GM23248 (cell line): ENCODE measurements at regions not wholly inside any gene's neighbourhood (a gene's known extent, or its start where the extent isn't known, plus 50 kb on each side); places are given as distances from the start of the nearest gene placed in this dataset.

ENCODE experiments used
- DNase-seq: peaks from one replicate; pipeline ENCODE4 v3.0.0-alpha.2; 2015
- H2AFZ ChIP-seq: fragments of 200-600 bp; sonication (generic); 2 replicates; pipeline ENCODE4 v1.6.1; 2016; ENCODE audit warnings: antibody characterized with exemption
- H3F3A ChIP-seq: fragments of 200-600 bp; sonication (generic); 2 replicates; pipeline ENCODE4 v1.6.1; 2016; ENCODE audit warnings: mild to moderate bottlenecking, antibody characterized with exemption, mixed run types; ENCODE audit not compliant: insufficient read depth
- H3K27ac ChIP-seq: fragments of 200-600 bp; sonication (generic); 2 replicates; pipeline ENCODE4 v1.5.1; 2016; ENCODE audit warnings: mild to moderate bottlenecking
- H3K27me3 ChIP-seq: fragments of 200-600 bp; sonication (generic); replicated peaks from 2 replicates; pipeline ENCODE4 v1.6.1; 2016; ENCODE audit warnings: mild to moderate bottlenecking; ENCODE audit not compliant: insufficient read depth
- H3K36me3 ChIP-seq: fragments of 200-600 bp; sonication (generic); 2 replicates; pipeline ENCODE4 v1.6.1; 2016; ENCODE audit warnings: low read depth, mild to moderate bottlenecking
- H3K4me1 ChIP-seq: fragments of 200-600 bp; sonication (generic); 2 replicates; pipeline ENCODE4 v1.6.1; 2016; ENCODE audit warnings: mild to moderate bottlenecking; ENCODE audit not compliant: insufficient read depth
- H3K4me2 ChIP-seq: fragments of 200-600 bp; sonication (generic); one replicate; pipeline ENCODE4 v1.6.1; 2016; ENCODE audit warnings: mild to moderate bottlenecking; ENCODE audit not compliant: unreplicated experiment
- H3K4me3 ChIP-seq: fragments of 200-600 bp; sonication (generic); 2 replicates; pipeline ENCODE4 v1.5.1; 2016; ENCODE audit warnings: mild to moderate bottlenecking
- H3K79me2 ChIP-seq: fragments of 200-600 bp; sonication (generic); 2 replicates; pipeline ENCODE4 v1.6.1; 2016; ENCODE audit warnings: mild to moderate bottlenecking; ENCODE audit not compliant: insufficient read depth
- H3K9ac ChIP-seq: fragments of 200-600 bp; sonication (generic); 2 replicates; pipeline ENCODE4 v1.6.1; 2016; ENCODE audit warnings: mild to moderate bottlenecking
- H3K9me2 ChIP-seq: fragments of 200-600 bp; sonication (generic); 2 replicates; pipeline ENCODE4 v1.6.1; 2016; ENCODE audit warnings: mixed run types, mild to moderate bottlenecking, moderate library complexity; ENCODE audit not compliant: insufficient read depth
- H3K9me3 ChIP-seq: fragments of 200-600 bp; sonication (generic); one replicate; pipeline ENCODE4 v1.6.1; 2017; ENCODE audit warnings: low read depth
- H4K20me1 ChIP-seq: fragments of 200-600 bp; sonication (generic); 2 replicates; pipeline ENCODE4 v1.6.0; 2016; ENCODE audit not compliant: insufficient read depth
- EZH2 ChIP-seq: fragments of 200-600 bp; sonication (generic); IDR thresholded peaks from 2 replicates; pipeline ENCODE4 v1.6.1; 2018; ENCODE audit warnings: antibody characterized with exemption, mild to moderate bottlenecking; ENCODE audit not compliant: insufficient read depth, poor library complexity, severe bottlenecking
- EZH2phosphoT487 ChIP-seq: fragments of 200-600 bp; sonication (generic); IDR thresholded peaks from 2 replicates; pipeline ENCODE4 v1.6.1; 2018; ENCODE audit warnings: antibody characterized with exemption, moderate library complexity, mild to moderate bottlenecking, low read depth; ENCODE audit not compliant: insufficient read depth
- WGBS, 2 experiments: methylation state at CpG; one replicate each; pipeline ENCODE4 v1.1.6; 2015 to 2017; ENCODE audit warnings: low lambda C conversion rate in 2 of 2, low coverage in 1 of 2; ENCODE audit errors: missing lambda C conversion rate in 2 of 2; 5-methylcytosine and 5-hydroxymethylcytosine counted together
- in situ Hi-C: fragments of 300-500 bp; cut with MboI; formaldehyde crosslinking; loops from 2 replicates; pipeline ENCODE4 v1.15.0; 2020

DNA sequence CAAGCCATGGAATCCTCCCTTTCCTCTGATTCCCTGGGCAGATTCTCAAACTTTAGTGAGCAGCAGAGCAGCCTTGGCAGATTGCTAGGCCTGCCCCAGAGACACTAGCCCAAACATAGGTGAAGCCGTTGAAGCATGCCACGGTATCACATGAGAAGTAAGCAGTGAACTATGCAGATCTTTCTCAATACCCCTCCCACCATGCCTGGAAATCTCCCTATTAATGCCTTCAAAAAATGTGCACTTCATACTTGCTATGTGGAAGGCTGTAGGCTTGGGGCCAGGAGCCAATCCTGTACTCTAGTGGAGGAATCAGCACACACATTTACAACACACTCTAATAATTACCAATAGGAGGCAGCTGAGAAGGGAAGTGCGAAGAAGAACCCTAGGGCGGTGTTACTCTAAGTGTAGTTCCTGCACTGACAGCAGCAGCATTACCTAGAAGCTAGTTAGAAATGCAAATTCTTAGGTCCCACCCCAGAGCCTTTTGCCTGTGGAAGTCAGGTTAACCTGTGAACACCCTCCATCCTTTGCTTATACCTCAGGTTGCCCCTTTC lies 305.1 kb upstream of the SPRED2 start:
- H3K27ac ChIP-seq: no peak overlapping the region
- 71 to 76% methylated on average over 4 of the region's 4 CpGs for WGBS, 2 experiments
- TF ChIP-seq EZH2 (no peak), EZH2phosphoT487 (no peak)
- H3K4me3 ChIP-seq: no peak overlapping the region
- no peaks in the 10 kb centered on the region for H4K20me1 ChIP-seq
- in situ Hi-C loops: no loop called here
- no peak overlapping the region for H3K4me2 ChIP-seq
- no peak overlapping the region for H3K9ac ChIP-seq
- no peak for DNase-seq
- H2AFZ ChIP-seq: no peak overlapping the region
- H3K79me2 ChIP-seq: no peaks in the 10 kb centered on the region
- no peaks in the 10 kb centered on the region for H3K27me3 ChIP-seq
- H3K4me1 ChIP-seq: no peaks in the 10 kb centered on the region
- no peaks in the 10 kb centered on the region for H3K36me3 ChIP-seq
- no peaks in the 10 kb centered on the region for H3K9me2 ChIP-seq
- no peaks in the 10 kb centered on the region for H3F3A ChIP-seq
- no peaks in the 10 kb centered on the region for H3K9me3 ChIP-seq

DNA sequence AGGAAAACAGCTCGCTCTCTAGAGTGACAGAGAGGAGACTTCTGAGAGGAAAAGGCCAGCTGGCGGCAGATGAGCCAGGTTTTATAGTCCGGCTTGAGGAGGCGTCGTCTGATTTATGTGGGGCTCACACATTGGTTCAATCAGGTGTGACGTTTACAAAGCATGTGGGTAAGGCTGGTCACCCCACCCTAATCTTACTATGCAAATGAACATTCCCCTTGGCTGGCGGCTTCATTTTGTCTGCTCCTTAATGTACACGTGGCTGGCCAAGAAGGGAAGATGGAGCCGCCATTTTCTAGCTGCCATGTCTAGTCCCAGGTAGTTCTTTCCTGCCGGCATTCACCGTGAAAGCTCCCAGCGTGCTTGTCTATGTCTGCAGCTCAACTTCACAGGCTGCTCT lies 299.1 kb upstream of the SPRED2 start:
- Histone ChIP-seq H4K20me1 (no peaks in the 10 kb centered on the region), H3K36me3 (no peaks in the 10 kb centered on the region), H3K4me3 (no peak overlapping the region), H3K79me2 (no peaks in the 10 kb centered on the region), H3K27ac (no peak overlapping the region), H3F3A (no peaks in the 10 kb centered on the region), H3K27me3 (no peaks in the 10 kb centered on the region), H2AFZ (no peak overlapping the region), H3K4me1 (no peaks in the 10 kb centered on the region), H3K9me2 (no peaks in the 10 kb centered on the region), H3K4me2 (no peak overlapping the region), H3K9ac (no peak overlapping the region), H3K9me3 (no peaks in the 10 kb centered on the region)
- WGBS, 2 experiments: 45 to 47% methylated on average over 12 of the region's 12 CpGs
- TF ChIP-seq EZH2phosphoT487: no peak
- no peak for TF ChIP-seq EZH2
- in situ Hi-C loops: no loop called here
- DNase-seq: no peak

DNA sequence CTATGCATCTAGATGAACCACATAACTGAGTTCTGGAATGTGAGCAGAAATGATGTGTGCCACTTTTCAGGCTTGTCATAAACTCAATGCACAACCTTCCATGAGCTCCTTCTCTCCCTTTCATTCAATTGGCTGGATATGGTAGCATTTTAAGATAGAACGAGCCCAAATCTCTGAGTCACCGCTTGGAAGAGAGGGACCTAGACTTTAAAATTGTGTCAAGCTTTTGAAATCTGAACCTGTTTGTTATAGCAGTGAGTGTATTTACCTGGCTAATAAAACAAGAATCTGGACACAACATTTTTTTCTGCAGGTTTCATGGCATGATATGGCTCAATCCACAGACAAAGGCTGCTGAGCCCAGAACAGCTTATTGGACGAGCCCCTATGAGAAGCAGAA lies 297.8 kb upstream of the SPRED2 start:
- H3K27ac ChIP-seq: no peak overlapping the region
- TF ChIP-seq EZH2 (no peak), EZH2phosphoT487 (no peak)
- no peaks in the 10 kb centered on the region for H3K4me1 ChIP-seq
- no peaks in the 10 kb centered on the region for H3K9me2 ChIP-seq
- no peaks in the 10 kb centered on the region for H3K79me2 ChIP-seq
- no peaks in the 10 kb centered on the region for H4K20me1 ChIP-seq
- no peak overlapping the region for H2AFZ ChIP-seq
- no peak overlapping the region for H3K4me3 ChIP-seq
- H3K27me3 ChIP-seq: no peaks in the 10 kb centered on the region
- H3K4me2 ChIP-seq: no peak overlapping the region
- 25% methylated on average over 3 of the region's 3 CpGs for WGBS, 2 experiments
- H3K9me3 ChIP-seq: no peaks in the 10 kb centered on the region
- in situ Hi-C loops: no loop called here
- no peaks in the 10 kb centered on the region for H3F3A ChIP-seq
- no peak overlapping the region for H3K9ac ChIP-seq
- H3K36me3 ChIP-seq: no peaks in the 10 kb centered on the region
- DNase-seq: no peak

DNA sequence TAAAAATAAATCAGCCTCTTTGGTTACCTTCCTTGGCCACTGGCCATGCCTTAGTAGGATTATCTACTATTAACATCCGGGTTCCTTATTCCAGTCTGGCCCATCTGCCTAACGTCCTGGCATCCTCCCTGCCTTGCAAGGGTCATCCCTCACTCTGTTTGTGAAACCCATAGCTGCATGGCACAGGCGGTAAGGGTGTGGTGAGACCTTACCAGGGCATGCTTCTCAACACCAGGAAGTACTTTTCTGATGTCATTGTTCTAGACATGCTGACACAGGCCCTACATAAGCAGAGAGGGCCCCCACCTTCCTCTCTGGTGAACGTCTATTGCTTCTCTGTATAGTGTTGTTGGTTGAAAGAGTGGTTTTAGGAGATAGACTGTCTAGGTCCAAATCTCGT lies 296.8 kb upstream of the SPRED2 start:
- H3F3A ChIP-seq: no peaks in the 10 kb centered on the region
- H3K9me2 ChIP-seq: no peaks in the 10 kb centered on the region
- H4K20me1 ChIP-seq: no peaks in the 10 kb centered on the region
- no peak overlapping the region for H3K4me2 ChIP-seq
- no peak for DNase-seq
- H3K36me3 ChIP-seq: no peaks in the 10 kb centered on the region
- WGBS, 2 experiments: 27 to 29% methylated on average over 5 of the region's 5 CpGs
- H3K4me3 ChIP-seq: no peak overlapping the region
- H3K9ac ChIP-seq: no peak overlapping the region
- no peaks in the 10 kb centered on the region for H3K9me3 ChIP-seq
- no peaks in the 10 kb centered on the region for H3K79me2 ChIP-seq
- TF ChIP-seq EZH2phosphoT487: no peak
- TF ChIP-seq EZH2: no peak
- no peak overlapping the region for H3K27ac ChIP-seq
- no peaks in the 10 kb centered on the region for H3K27me3 ChIP-seq
- no peak overlapping the region for H2AFZ ChIP-seq
- in situ Hi-C loops: no loop called here
- H3K4me1 ChIP-seq: no peaks in the 10 kb centered on the region
